ENCODE measurements at regions not wholly inside any gene's neighbourhood (a gene's known extent, or its start where the extent isn't known, plus 50 kb on each side); places are given as distances from the start of the nearest gene placed in this dataset.

DNA sequence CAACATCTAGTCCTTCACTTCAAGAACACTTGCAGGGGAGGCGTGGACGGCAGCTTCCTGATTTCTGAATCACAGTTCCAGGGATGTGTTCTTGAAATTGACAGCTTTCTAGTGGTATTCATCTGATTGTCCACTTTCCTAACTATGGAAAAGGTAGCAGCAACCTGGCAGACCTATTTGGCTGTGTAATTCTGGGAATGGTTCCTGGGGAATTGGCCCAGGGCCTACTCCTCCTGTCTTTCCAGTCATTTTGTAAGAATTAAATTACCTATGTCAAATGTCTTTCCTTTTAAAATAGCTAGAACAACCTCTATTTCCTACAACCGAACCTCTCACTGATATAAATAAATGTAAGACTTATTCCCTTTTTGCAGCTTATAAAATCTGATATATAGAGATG lies 85.5 kb upstream of the RSPO3 start:
- no peak overlapping the region for H3K27ac Mint-ChIP-seq
- no peaks in the 10 kb centered on the region for H3K27me3 Mint-ChIP-seq (ENCODE audit: low read depth)
- H3K4me3 Mint-ChIP-seq: no peak overlapping the region
- ChIA-PET POLR2A (no interaction called here), CTCF (no interaction called here)
- H3K4me1 Mint-ChIP-seq: no peaks in the 10 kb centered on the region
- ATAC-seq (no peak), DNase-seq (ENCODE audit: low spot score) (no peak)
- H3K9me3 Mint-ChIP-seq: no peaks in the 10 kb centered on the region
- TF ChIP-seq CREM (CRISPR knock-in tag; IDR thresholded peaks at IDR 0.05) (no peak), ZNF121 (CRISPR knock-in tag; IDR thresholded peaks at IDR 0.05) (no peak), ZNF263 (CRISPR knock-in tag; IDR thresholded peaks at IDR 0.05; ENCODE audit: low read depth) (no peak), NR3C1 (CRISPR knock-in tag; conservative IDR thresholded peaks at IDR 0.05; ENCODE audit: low read depth) (no peak), TP53 (CRISPR knock-in tag; IDR thresholded peaks at IDR 0.05) (no peak), TCF7 (CRISPR knock-in tag; IDR thresholded peaks at IDR 0.05; ENCODE audit: low read depth) (no peak), ZNF138 (CRISPR knock-in tag; conservative IDR thresholded peaks at IDR 0.05) (no peak), ZNF232 (CRISPR knock-in tag; IDR thresholded peaks at IDR 0.05) (no peak), FOXJ3 (CRISPR knock-in tag; IDR thresholded peaks at IDR 0.05; ENCODE audit: borderline replicate concordance) (no peak), MLX (CRISPR knock-in tag; IDR thresholded peaks at IDR 0.05) (no peak), ZNF396 (CRISPR knock-in tag; IDR thresholded peaks at IDR 0.05; ENCODE audit: borderline replicate concordance) (no peak), GABPB1 (CRISPR knock-in tag; IDR thresholded peaks at IDR 0.05) (no peak)
- TF ChIP-seq, protein P1, sequence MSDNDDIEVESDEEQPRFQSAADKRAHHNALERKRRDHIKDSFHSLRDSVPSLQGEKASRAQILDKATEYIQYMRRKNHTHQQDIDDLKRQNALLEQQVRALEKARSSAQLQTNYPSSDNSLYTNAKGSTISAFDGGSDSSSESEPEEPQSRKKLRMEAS (CRISPR knock-in tag; IDR thresholded peaks at IDR 0.05): no peak
- TF ChIP-seq, protein P2, sequence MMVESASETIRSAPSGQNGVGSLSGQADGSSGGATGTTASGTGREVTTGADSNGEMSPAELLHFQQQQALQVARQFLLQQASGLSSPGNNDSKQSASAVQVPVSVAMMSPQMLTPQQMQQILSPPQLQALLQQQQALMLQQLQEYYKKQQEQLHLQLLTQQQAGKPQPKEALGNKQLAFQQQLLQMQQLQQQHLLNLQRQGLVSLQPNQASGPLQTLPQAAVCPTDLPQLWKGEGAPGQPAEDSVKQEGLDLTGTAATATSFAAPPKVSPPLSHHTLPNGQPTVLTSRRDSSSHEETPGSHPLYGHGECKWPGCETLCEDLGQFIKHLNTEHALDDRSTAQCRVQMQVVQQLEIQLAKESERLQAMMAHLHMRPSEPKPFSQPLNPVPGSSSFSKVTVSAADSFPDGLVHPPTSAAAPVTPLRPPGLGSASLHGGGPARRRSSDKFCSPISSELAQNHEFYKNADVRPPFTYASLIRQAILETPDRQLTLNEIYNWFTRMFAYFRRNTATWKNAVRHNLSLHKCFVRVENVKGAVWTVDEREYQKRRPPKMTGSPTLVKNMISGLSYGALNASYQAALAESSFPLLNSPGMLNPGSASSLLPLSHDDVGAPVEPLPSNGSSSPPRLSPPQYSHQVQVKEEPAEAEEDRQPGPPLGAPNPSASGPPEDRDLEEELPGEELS (CRISPR knock-in tag; IDR thresholded peaks at IDR 0.05): no peak
- TF ChIP-seq, protein P3, sequence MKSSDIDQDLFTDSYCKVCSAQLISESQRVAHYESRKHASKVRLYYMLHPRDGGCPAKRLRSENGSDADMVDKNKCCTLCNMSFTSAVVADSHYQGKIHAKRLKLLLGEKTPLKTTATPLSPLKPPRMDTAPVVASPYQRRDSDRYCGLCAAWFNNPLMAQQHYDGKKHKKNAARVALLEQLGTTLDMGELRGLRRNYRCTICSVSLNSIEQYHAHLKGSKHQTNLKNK (CRISPR knock-in tag; IDR thresholded peaks at IDR 0.05): no peak
- H3K36me3 Mint-ChIP-seq: no peaks in the 10 kb centered on the region

DNA sequence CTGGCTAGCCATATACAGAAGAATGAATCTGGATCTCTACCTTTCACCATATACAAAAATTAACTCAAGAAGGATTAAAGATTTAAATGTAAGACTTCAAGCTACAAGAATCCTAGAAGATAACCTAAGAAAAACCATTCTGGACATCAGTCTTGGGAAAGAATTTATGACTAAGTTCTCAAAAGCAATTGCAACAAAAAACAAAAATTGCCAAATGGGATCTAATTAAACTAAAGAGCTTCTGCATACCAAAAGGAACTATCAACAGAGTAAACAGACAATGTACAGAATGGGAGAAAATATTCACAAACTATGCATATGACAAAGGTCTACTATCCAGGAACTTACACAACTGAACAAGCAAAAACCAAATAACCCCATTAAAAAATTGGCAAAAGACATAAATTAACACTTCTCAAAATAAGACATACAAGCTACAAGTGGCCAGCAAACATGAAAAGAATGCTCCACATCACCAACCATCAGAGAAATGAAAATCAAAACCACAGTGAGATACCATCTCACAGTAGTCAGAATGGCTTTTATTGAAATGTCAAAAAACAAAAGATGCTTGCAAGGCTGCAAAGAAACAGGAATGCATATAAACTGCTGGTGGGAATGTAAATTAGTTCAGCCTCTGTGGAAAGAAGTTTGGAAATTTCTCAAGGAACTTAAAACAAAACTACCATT lies 66.8 kb upstream of the RSPO3 start:
- Mint-ChIP-seq H3K27me3 (ENCODE audit: low read depth) (no peaks in the 10 kb centered on the region; the same call in 1 of the 2 replicates), H3K9me3 (peaks cover 20% of the 10 kb centered on the region), H3K4me3 (no peak overlapping the region), H3K4me1 (no peaks in the 10 kb centered on the region; the same call in 1 of the 2 replicates), H3K27ac (no peak overlapping the region), H3K36me3 (no peaks in the 10 kb centered on the region)
- DNase-seq (ENCODE audit: low spot score) (no peak), ATAC-seq (no peak)
- ChIA-PET POLR2A (no interaction called here), CTCF (no interaction called here)
- TF ChIP-seq IRF1 (CRISPR knock-in tag; IDR thresholded peaks at IDR 0.05): no peak
- TF ChIP-seq ZNF512 (CRISPR knock-in tag; IDR thresholded peaks at IDR 0.05; ENCODE audit: borderline replicate concordance): no peak
- no peak for TF ChIP-seq NFE2L1 (CRISPR knock-in tag; IDR thresholded peaks at IDR 0.05)
- no peak for TF ChIP-seq ZBTB43 (CRISPR knock-in tag; IDR thresholded peaks at IDR 0.05)
- TF ChIP-seq, protein P4, sequence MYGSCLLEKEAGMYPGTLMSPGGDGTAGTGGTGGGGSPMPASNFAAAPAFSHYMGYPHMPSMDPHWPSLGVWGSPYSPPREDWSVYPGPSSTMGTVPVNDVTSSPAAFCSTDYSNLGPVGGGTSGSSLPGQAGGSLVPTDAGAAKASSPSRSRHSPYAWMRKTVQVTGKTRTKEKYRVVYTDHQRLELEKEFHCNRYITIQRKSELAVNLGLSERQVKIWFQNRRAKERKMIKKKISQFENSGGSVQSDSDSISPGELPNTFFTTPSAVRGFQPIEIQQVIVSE (CRISPR knock-in tag; IDR thresholded peaks at IDR 0.05; ENCODE audit: borderline replicate concordance): no peak
- TF ChIP-seq, protein P5, sequence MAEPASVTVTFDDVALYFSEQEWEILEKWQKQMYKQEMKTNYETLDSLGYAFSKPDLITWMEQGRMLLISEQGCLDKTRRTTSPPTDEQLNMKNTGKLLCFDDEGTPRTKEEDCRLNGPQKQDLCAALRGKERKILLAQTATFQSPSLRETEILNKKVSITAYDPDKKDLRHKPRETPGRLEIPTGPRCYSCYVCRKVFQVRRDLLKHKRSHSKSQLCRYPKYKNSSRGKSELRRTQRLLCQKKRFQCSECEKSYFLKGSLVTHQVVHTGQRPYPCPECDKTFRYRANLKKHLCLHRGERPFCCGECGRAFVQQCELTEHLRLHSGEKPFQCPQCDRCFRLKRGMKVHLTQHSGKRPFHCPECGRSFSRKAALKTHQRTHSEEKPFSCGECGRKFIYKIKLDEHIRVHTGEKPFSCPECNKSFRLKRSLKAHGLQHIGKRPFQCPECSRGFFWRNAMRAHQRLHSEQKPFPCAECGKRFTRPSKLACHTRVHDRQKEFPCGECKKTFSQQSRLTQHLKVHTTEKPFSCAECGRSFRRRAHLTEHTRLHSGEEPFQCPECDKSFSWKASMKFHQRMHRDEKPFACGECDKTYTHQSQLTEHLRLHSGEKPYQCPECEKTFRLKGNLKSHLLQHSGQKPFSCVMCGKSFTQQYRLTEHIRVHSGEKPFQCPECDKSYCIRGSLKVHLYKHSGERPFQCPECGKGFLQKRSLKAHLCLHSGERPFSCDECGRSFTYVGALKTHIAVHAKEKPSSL (CRISPR knock-in tag; conservative IDR thresholded peaks at IDR 0.05): no peak
- TF ChIP-seq CREB1 (CRISPR knock-in tag; IDR thresholded peaks at IDR 0.05): no peak
- no peak for TF ChIP-seq ZNF423 (CRISPR knock-in tag; IDR thresholded peaks at IDR 0.05)
- TF ChIP-seq ATF2 (CRISPR knock-in tag; IDR thresholded peaks at IDR 0.05; ENCODE audit: borderline replicate concordance, low read depth): no peak

Measured in WTC11 (cell line).